Nucleus accumbens (tissue), 56 donors: ENCODE measurements at regions not wholly inside any gene's neighbourhood (a gene's known extent, or its start where the extent isn't known, plus 50 kb on each side); places are given as distances from the start of the nearest gene placed in this dataset.

Experiments used
- DNase-seq, 56 donors: peaks; one replicate each; lab custom pipeline; 2025; lab: John Stamatoyannopoulos, UW

- no peak for DNase-seq
Observed at GRCh38 chr4:1488831-1489638, 82.8 kb upstream of the NKX1-1 start.

- DNase-seq = no peak
Observed at GRCh38 chr4:1488357-1488756, 82.1 kb upstream of the NKX1-1 start.

GRCh38 chr4:1487761-1488160 lies 81.5 kb upstream of the NKX1-1 start:
- DNase-seq = no peak

- DNase-seq = no peak
Observed at GRCh38 chr4:1487106-1487505, 80.9 kb upstream of the NKX1-1 start.

- no peak for DNase-seq
Observed at GRCh38 chr4:1485280-1485679, 79.0 kb upstream of the NKX1-1 start.

DNA sequence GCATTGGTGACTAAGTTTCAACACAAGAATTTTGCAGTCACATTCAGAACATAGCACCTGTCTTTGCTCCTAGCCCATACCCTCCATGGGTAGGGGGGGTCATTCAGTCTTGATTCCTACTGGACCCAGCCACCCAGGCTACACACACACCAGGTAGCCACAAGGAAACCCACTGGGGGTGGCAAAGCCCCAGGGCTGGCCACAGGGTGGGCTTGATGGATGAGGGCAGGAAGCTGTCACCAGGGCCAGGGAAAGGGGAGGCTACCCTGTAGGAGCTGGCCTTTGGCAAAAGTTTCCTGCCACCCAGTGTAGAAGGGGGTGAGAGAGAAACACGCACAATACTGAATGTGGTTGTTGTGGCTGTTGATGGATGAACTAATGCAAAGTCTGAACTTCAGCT lies 74.5 kb upstream of the NKX1-1 start:
- no peak for DNase-seq

DNA sequence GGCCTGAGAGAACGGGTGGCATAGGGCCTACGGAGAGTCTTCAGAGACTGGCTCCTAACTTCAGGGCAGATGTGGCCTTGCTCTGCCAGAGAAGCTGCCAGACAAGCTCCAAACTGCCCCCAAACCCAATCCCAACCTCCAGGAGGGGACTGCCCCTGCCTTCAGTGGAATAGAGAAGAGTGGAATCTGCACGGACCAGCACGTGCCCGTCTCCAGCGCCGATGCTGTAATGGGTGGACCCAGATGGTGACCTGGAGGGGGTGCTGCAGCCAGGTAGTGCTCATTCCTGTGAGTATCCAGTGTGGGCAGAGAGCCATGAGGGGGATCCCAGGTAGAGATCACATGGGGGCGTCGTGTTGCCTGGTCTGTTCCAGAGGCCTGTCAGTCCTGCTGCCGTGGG lies 73.2 kb upstream of the NKX1-1 start:
- DNase-seq = no peak

GRCh38 chr4:1478766-1479355 lies 72.6 kb upstream of the NKX1-1 start:
- no peak for DNase-seq

GRCh38 chr4:1477045-1477840 lies 71.0 kb upstream of the NKX1-1 start:
- DNase-seq = no peak

- no peak for DNase-seq
Observed at GRCh38 chr4:1476140-1476513, 69.9 kb upstream of the NKX1-1 start.

DNA sequence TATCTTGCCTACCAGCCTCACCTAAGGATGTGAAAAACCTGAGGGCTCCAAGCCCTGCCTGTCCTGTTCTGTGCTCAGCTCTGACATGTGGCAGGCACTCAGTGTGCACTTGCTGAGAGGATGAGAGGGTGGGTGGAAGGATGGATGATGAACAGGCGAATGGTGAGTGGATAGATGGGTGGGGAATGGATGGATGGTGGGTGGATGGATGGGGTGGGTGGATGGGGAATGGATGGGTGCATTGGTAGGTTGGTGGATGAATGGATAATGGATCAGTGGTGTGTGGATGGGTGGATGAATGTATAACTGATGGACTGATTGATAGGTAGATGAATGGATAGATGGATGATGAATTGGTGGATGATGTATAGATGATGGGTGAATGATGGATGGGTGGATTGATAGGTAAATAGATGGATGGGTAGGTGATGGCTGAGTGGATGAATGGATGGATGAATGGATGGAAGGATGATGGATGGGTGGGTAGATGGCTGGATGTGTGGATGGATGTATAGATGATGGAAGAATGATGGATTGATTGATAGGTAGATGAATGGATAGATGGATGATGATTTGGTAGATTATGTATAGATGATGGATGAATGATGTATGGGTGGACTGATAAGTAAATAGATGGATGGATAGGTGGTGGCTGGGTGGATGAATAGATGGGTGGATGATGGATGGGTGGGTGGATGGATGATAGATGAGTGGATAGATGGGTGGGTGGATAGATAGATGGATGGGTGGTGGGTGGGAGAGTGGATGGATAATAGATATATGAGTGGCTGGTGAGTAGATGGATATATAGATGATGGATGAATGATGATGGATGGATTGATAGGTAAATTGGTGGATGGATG lies 69.3 kb upstream of the NKX1-1 start:
- DNase-seq = no peak

GRCh38 chr4:1474126-1475090 lies 68.2 kb upstream of the NKX1-1 start:
- no peak for DNase-seq

DNA sequence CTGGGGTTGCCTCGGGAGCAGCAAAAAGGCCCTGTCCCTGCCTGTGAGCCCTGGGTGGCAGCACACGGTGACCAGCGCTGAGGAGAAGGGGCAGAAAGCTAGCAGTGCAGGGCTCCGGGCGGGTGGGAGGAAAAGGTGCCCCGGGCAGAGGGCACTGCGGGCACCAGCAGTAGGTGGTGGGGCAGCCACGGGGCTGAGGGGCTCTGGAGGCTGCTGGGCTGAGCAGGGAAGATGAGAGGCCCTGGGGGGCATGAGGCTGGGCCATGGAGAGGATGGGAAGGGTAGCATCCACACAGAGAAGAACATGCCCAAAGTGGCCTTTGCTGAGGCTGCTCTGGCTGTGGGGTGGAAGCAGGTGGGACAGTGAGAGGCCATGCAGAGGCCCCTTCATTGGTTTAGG lies 67.5 kb upstream of the NKX1-1 start:
- no peak for DNase-seq

DNA sequence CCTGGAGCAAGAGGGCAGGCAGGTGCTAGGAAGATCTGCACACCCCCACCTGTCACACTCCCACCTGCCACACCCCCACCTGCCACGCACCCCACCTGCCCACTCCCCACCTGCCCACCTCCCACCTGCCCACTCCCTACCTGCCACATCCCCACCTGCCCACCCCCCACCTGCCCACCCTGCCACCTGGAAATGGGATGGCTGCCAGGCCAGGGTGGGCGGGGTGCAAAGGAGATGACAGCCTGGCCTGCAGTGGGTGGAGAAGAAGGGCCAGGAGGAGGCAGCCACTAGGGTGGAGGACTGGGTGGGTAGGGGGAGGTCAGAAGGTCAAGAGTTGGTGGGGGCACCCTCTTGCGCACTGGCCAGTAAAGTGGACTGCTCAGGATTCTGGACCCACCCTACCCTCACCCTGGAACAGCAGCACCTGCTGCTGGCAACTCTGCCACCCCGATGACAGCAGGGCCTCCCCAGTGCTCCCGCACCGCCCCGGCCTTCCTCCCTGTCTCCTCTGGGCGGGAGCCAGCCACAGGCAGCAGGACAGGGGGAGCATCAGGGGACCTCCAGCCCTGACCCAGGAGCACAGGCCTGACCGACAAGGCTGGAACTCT lies 66.8 kb upstream of the NKX1-1 start:
- no peak for DNase-seq

GRCh38 chr4:1472148-1472797 lies 66.0 kb upstream of the NKX1-1 start:
- no peak for DNase-seq

DNA sequence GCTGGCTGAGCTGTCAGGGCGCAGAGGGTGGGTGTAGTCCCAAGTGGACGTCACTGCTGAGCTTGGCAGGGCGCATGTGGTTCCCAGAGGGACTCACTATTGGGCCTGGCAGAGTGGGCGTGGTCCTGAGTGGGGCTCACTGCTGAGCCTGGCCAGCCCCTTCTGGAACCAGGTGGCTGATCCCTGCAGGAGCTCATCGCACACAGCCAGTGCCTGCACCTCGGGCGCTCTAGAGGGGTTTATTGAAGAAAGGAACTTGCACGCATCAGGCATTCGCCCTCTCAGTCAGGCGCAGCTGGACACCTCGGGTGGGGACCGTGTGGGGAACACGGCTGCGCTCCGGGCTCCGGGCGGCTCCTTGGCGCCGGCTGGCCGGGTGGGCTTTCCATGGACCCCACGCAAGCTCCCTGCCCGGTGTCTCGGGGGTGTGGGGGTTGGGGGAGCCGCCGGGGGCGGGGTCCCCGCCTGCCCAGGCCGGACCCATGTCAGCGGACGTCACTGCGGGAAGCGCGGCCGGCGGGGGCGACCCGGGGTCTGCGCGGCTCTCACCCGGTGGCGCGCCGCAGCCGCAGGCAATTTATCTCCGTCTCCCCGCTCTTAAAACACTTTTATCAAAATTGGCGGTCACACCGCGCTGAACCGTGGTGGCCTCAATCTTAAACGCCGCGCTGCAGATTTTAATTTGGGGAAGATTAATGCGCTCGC lies 65.4 kb upstream of the NKX1-1 start:
- no peak for DNase-seq

DNA sequence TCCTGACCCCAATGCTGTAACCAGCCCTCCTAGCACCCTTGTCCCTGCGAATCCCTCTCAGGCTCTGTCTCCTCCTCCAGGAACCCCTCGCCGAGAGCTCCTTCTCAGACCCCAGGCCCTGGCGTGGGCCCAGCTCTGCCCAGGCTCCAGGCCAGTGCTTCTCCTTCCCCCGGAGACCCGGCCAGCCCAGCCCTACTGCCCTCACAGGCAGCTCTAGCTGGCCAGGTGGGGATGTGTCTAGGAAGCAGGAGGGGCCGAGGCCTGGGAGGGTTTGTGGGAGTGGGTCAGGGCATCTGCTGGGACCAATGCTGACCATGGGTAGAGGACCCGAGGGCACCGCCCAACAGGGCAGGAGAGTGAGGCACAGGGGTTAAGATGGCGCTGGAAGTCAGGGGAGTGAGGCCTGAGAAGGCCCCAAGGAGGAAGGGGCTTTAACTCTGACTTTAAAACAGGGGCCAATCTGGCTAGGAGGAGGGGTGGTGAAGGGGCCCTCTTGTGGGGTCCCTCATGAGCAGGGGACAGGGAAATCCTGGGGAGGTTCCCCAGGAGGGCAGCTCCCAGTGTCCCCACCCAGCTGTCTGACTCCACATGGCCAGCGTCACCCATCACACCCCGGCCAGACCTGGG lies 64.7 kb upstream of the NKX1-1 start:
- no peak for DNase-seq

- no peak for DNase-seq
Observed at GRCh38 chr4:1470393-1470670, 64.1 kb upstream of the NKX1-1 start.
